BJ (cell line): ENCODE measurements at regions not wholly inside any gene's neighbourhood (a gene's known extent, or its start where the extent isn't known, plus 50 kb on each side); places are given as distances from the start of the nearest gene placed in this dataset.

Experiments
- CTCF ChIA-PET: fragments of 350-600 bp; formaldehyde crosslinking; extraction: SDS; loops from one replicate; lab custom pipeline; 2021; ENCODE audit warnings: antibody characterized with exemption, inconsistent platforms; lab: Yijun Ruan, JAX
- POLR2A ChIA-PET: fragments of 300-600 bp; sonication (Branson Sonifier 250); formaldehyde crosslinking; extraction: SDS; loops from one replicate; lab custom pipeline; 2021; ENCODE audit warnings: antibody characterized with exemption; lab: Charles Lee
- DNase-seq: peaks from one replicate; pipeline ENCODE4 v3.0.0-alpha.2; 2011; ENCODE audit warnings: low read depth
- H3K27me3 ChIP-seq: 2 replicates; pipeline ENCODE4 v1.6.0; 2011; ENCODE audit warnings: low read length; ENCODE audit not compliant: control insufficient read depth, insufficient read depth
- H3K36me3 ChIP-seq: 2 replicates; pipeline ENCODE4 v1.5.1; 2011; ENCODE audit warnings: low read length; ENCODE audit not compliant: control insufficient read depth, insufficient read depth
- H3K4me3 ChIP-seq: 2 replicates; pipeline ENCODE4 v1.5.1; 2011; ENCODE audit warnings: low read depth, mild to moderate bottlenecking, control low read depth, low read length
- TF ChIP-seq, protein P1 (sequence below): IDR thresholded peaks from 2 replicates; pipeline ENCODE4 v1.5.1; 2011; ENCODE audit warnings: low read depth, mild to moderate bottlenecking, control low read depth, inconsistent platforms, low read length, moderate library complexity; ENCODE audit not compliant: insufficient read depth

DNA sequence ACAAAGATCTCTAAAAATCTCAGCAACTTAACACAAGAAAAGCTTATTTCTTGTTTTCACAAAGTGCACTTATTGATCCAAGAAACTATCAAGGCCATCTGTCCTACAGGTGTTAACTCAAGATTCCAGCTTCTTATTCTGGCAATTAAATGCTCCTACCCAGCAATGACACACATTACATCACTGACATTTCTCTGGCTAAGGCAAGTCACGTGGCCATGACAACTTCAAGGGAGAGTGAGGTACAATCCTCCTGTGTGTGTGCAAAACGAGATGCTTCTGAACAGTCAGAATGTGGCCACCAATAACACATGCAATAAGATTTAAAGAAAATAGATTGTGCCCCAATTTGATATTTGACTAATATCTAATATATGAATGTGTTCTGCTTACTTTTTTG, 169.3 kb upstream of the BTBD3 start:
- H3K4me3 ChIP-seq = no peak overlapping the region
- DNase-seq = no peak
- CTCF ChIA-PET = no interaction called here
- H3K27me3 ChIP-seq = no peaks in the 10 kb centered on the region
- no peaks in the 10 kb centered on the region for H3K36me3 ChIP-seq
- TF ChIP-seq, protein P1, sequence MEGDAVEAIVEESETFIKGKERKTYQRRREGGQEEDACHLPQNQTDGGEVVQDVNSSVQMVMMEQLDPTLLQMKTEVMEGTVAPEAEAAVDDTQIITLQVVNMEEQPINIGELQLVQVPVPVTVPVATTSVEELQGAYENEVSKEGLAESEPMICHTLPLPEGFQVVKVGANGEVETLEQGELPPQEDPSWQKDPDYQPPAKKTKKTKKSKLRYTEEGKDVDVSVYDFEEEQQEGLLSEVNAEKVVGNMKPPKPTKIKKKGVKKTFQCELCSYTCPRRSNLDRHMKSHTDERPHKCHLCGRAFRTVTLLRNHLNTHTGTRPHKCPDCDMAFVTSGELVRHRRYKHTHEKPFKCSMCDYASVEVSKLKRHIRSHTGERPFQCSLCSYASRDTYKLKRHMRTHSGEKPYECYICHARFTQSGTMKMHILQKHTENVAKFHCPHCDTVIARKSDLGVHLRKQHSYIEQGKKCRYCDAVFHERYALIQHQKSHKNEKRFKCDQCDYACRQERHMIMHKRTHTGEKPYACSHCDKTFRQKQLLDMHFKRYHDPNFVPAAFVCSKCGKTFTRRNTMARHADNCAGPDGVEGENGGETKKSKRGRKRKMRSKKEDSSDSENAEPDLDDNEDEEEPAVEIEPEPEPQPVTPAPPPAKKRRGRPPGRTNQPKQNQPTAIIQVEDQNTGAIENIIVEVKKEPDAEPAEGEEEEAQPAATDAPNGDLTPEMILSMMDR = no peak
- POLR2A ChIA-PET = no interaction called here

DNA sequence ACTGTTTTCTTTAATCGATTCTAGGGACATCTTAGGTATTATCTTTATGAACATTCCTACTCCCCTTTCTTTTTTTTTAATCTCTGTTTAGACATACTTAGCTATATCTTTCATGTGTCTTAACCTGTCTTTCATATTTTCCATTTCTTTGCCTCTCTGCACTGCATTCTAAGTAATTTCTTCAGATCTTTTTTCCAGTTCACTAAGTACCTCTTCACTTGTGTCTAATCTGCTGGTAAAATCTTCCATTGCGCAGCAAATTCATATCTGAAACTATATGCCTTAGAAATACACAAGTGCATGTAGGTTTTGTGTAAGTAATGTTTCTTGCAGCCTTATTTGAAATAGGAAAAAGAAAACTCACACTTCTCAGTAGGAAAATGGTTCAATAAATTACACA, 165.4 kb upstream of the BTBD3 start:
- POLR2A ChIA-PET = no interaction called here
- H3K4me3 ChIP-seq = no peak overlapping the region
- TF ChIP-seq, protein P1 = no peak
- no peaks in the 10 kb centered on the region for H3K27me3 ChIP-seq
- CTCF ChIA-PET = no interaction called here
- no peaks in the 10 kb centered on the region for H3K36me3 ChIP-seq
- DNase-seq = no peak

DNA sequence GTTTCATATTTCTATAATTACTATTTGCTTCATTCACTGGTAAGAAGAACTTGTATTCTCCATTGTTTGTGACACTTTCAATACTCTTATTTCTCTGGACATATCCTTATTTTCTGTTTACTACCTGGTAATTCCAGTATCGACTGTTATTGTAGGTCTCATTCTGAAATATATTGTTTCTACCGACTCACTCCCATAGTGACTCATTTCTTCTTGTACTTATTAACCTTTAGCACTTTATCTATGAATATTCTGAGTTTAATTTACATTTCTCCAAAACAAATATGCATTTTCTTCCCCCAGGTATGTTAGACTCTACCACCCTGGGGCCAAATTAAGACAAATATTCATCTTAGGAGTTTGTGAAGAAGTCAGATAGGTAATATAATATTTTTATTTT, 164.5 kb upstream of the BTBD3 start:
- H3K27me3 ChIP-seq = no peaks in the 10 kb centered on the region
- ChIA-PET POLR2A (no interaction called here), CTCF (no interaction called here)
- no peaks in the 10 kb centered on the region for H3K36me3 ChIP-seq
- DNase-seq = no peak
- TF ChIP-seq, protein P1 = no peak
- no peak overlapping the region for H3K4me3 ChIP-seq

DNA sequence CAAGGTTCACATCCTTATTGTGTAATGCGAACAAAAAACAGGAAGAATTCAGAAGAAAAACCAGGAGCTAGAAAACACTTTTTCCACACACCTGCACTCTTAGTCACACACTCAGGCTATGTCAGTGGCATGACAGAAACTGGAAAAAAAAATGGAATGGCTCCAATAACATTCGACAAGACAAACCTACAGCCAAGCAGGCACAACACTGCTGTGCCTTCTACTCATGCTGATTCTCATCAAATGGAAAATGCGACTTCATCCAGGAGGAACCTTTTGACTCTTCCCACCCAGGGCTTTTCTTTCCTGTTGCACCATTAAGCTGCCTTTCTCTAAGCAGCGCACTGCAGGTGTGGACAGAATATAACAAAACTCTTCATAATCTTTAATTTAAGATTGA, 163.2 kb upstream of the BTBD3 start:
- no peak overlapping the region for H3K4me3 ChIP-seq
- TF ChIP-seq, protein P1 = no peak
- ChIA-PET CTCF (interaction anchor here (1.2 kb wide), 1 partner anchor 12 kb away, joined by 3 read pairs; no protein-coding TSS in a partner anchor), POLR2A (no interaction called here)
- DNase-seq = no peak
- no peaks in the 10 kb centered on the region for H3K27me3 ChIP-seq
- H3K36me3 ChIP-seq = no peaks in the 10 kb centered on the region

DNA sequence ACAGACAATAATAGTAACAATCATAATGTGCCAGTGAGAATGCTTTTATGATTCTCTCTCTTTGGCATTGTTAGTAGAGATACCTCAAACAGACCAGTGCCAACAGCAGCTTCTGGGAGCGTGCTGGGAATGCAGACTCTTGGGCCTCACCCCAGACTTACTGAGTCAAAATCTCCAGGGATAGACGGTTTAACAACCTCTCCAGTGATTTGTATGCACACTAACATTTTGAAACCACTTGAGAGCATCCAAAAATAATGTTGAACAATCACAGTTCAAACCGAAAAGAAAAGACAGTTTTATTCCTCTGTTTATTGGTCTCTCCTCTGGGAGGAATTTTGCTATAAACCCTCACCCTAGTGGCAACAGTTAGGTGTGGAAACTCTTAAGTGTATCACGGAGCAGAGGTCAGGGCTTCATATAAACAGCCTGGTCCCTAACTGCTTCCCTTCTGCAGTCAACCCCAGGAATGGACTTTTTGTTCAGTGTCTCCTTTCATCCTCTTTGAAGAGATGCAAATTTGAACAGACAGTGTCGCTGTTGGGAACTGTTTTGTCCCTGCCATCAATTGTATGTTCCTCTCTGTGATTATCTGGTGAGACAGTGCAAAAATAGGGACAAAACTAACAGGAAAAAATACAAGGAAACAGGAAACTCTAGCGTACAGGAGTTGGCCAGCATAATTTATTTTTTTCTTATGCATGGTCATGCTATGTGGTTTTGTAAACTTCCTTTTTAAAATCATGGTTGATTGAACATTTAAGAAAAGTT, 162.4 kb upstream of the BTBD3 start:
- DNase-seq = peak; percentile 15
- Histone ChIP-seq H3K27me3 (no peaks in the 10 kb centered on the region), H3K4me3 (no peak overlapping the region), H3K36me3 (no peaks in the 10 kb centered on the region)
- CTCF ChIA-PET = interaction anchor here (1.2 kb wide), 1 partner anchor 13 kb away, joined by 3 read pairs; no protein-coding TSS in a partner anchor
- POLR2A ChIA-PET = no interaction called here
- TF ChIP-seq, protein P1 = 0 out of 2 replicates have a peak, but pooled peaks have one; percentile 9
